ENCODE measurements at regions not wholly inside any gene's neighbourhood (a gene's known extent, or its start where the extent isn't known, plus 50 kb on each side); places are given as distances from the start of the nearest gene placed in this dataset.

- DNase-seq = no peak
Observed at GRCh38 chr2:67842375-67842959, 220.3 kb downstream of the C1D start.

- no peak for DNase-seq
Observed at GRCh38 chr2:67844024-67844540, 218.7 kb downstream of the C1D start.

- DNase-seq = no peak
Observed at GRCh38 chr2:67845621-67846369, 217.0 kb downstream of the C1D start.

GRCh38 chr2:67846370-67847070 is 216.3 kb downstream of the C1D start:
- peak; percentile 2 for DNase-seq

GRCh38 chr2:67848551-67849285 is 214.1 kb downstream of the C1D start:
- no peak for DNase-seq

- no peak for DNase-seq
Observed at GRCh38 chr2:67851016-67851415, 211.8 kb downstream of the C1D start.

- no peak for DNase-seq
Observed at GRCh38 chr2:67851956-67852824, 210.6 kb downstream of the C1D start.

- DNase-seq = no peak
Observed at GRCh38 chr2:67854103-67854743, 208.6 kb downstream of the C1D start.

GRCh38 chr2:67854798-67855197 is 208.0 kb downstream of the C1D start:
- no peak for DNase-seq

GRCh38 chr2:67856866-67857265 is 205.9 kb downstream of the C1D start:
- DNase-seq = no peak

GRCh38 chr2:67857836-67858235 is 205.0 kb downstream of the C1D start:
- no peak for DNase-seq

- no peak for DNase-seq
Observed at GRCh38 chr2:67858886-67859285, 203.9 kb downstream of the C1D start.

GRCh38 chr2:67865917-67866316 is 196.9 kb downstream of the C1D start:
- DNase-seq = no peak

- DNase-seq = no peak
Observed at GRCh38 chr2:67867735-67868134, 195.1 kb downstream of the C1D start.

- no peak for DNase-seq
Observed at GRCh38 chr2:67871686-67872412, 191.0 kb downstream of the C1D start.

GRCh38 chr2:67872481-67872880 is 190.3 kb downstream of the C1D start:
- no peak for DNase-seq

- DNase-seq = no peak
Observed at GRCh38 chr2:67873916-67874315, 188.9 kb downstream of the C1D start.

- DNase-seq = no peak
Observed at GRCh38 chr2:67876176-67876575, 186.6 kb downstream of the C1D start.

GRCh38 chr2:67877301-67877700 is 185.5 kb downstream of the C1D start:
- DNase-seq = no peak

GRCh38 chr2:67878743-67879142 is 184.1 kb downstream of the C1D start:
- DNase-seq = no peak

Data from activated CD4-positive, alpha-beta T cell treated with anti-CD3 and anti-CD28 coated beads, Interleukin-2, amount 50 U/mL, for 1 hour (primary cell).